ENCODE measurements at regions not wholly inside any gene's neighbourhood (a gene's known extent, or its start where the extent isn't known, plus 50 kb on each side); places are given as distances from the start of the nearest gene placed in this dataset.

DNA sequence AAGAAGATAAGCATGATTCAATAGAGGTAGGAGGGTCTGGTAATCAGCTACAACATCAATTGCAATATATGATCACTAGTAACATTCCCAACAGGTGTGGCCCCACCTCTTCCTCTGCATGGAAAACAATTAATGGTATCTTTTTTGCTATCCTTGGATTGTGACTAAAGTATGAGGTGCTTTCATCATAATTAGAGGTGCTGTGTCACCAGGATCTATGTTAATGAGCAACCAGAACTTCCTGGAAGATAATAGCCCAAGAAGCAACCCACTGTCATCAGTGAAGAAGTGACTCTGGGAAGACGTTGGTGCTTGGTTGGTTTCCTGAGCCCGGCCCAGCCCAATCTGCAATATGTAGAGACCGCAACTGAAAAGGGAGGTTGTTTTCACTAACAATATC lies 167.2 kb downstream of the SETD4 start:
- no peak for DNase-seq

DNA sequence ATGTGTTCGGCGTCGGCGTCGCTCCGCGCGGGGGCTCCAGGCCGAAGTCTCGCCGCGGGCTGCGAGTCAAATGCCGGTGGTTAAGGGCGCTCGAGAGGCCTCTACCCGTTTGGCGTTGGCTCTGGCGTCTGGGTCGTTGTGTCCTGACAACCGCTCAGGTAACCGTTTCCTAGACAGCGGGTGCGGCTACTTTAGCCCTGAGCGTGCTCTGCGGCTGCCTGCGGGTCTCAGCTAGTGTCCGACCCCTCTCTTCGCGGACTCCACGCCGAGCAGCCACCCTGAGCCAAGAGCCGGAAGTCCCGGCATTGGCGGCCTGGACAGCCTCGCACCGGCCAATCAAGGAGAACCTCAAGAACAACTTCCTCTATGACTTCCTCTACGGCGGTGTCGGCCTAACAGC lies 173.4 kb downstream of the SETD4 start:
- no peak for DNase-seq

DNA sequence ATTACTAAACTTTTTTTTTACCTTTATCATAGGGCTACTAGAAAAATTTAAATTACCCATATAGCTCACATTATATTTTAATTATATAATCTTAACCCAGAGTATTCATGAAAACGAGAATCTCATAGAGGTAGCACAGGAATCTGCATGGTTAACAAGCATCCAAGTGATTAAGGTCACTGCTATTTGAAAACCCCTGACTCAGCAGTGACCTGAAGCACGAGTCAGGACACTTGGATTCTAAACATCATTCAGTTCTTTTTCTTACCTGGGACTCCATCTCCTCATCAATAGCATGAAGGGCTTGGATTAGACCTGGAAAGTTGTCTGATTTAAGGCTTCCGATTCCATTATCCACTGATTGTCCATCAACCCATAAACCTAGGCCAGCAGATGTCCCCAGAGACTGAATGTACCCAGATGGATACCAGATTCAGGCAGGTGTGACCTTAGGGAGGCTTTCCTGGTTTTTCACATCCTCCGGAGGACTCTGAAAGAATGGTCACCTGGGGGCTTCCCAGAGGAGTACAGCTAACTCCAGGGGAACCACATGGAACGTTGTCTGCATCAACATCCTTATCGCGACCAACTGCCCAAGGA lies 174.3 kb downstream of the SETD4 start:
- no peak for DNase-seq

DNA sequence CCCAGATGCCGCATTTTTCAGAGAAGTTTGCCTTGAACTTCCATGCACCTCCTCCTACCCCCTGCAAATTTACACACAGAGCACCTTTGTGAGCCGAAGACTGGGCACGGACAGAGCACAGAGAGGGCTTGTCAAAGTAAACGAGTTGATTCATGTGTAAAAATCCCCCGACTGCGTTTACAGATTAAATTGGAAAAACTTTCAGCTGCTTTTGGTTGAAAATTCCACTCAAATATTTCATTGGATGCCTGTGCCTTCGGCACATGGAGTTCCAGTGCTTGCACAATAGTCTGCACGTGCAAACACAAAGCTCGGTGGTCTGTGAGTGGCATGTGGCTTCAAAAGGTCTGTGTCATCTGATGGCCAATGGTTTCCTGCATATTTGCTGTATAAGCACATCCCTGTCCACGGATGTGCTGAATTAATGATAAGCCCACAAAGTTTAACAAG lies 177.5 kb downstream of the SETD4 start:
- no peak for DNase-seq

DNA sequence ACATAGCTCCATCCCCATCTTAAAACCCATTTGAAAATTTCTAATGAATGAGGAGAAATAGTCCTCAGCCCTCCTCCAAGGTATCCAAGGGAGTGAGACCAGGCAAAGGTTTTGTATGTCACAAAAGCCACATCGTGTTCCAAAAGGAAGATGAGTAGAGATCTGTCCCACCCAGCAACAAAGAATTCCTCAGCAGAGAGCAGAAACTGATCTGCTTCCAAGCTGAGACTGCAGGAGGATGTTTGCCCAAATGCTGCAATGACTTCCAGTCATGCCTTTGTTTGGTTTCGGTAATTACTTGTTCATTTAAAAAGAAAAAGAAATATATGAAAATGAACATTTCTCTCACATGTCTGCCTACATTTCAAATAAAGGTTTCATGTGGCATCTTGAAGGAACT lies 186.9 kb downstream of the SETD4 start:
- DNase-seq: no peak

DNA sequence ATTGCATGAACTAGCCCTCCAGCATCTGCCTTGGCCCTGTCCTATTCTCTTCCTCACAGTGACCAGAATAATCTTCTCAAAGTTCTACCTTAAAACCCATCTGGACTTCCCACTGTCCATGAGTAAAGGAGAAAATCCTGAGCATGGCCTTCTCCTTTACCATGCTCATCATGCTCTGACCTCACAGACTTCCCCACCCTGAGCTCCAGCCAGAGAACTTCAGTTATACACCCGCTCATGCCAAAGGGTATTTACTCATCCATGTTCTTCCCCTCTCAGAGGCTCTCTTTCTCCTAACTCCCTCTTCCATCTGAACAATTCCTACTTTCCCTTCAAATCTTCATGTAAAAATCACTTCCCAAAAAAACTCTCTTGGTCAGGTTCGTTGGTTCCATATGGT lies 188.4 kb downstream of the SETD4 start:
- DNase-seq: no peak

DNA sequence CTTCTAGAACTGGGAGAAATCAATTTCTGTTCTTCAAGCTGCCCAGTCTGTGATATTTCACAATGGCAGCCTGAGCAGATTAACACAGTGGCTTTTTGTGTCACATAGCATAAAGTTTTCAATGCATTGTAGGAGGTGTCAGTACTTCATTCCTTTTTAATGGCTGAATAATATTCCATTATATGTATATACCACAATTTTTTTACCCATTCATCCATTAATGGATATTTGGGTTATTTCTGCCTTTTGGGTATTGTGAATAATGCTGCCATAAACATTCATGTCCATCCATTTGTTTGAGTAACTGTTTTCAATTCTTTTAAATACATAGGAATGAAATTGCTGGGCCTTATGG lies 191.5 kb downstream of the SETD4 start:
- DNase-seq: no peak

DNA sequence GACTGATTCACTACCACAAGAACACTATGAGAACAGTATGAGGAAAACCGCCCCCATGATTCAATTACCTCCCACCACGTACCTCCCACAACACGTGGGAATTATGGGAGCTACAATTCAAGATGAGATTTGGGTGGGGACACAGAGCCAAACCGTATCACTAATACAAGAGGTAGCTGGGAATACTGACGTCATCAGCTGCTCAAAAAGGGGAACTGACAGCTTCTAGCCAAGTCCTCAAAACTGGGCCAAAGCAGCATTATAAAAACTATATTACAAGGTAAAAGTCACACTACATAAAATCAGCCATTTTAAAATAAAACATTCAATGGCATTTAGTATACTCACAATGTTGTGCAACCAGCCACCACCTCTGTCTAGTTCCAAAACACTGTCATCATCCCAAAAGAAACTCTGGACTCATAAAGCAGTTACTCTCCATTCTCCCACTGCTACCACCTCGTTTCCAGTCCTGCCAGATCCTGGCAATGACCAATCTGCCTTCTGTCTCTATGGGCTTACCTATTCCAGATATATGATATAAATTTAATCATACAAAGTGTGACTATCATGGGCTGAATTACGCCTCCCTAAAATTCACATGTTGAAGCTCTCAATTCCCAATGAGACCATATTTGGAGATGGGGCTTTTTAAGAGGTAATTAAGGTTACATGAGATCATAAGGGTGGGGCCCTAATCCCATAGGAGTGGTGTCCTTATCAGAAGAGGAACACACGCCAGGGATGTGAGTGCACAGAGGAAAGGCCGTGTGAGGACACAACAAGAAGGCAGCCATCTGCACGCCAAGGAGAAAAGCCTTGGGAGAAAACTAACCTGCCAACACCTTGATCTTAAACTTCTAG lies 192.1 kb downstream of the SETD4 start:
- no peak for DNase-seq

DNA sequence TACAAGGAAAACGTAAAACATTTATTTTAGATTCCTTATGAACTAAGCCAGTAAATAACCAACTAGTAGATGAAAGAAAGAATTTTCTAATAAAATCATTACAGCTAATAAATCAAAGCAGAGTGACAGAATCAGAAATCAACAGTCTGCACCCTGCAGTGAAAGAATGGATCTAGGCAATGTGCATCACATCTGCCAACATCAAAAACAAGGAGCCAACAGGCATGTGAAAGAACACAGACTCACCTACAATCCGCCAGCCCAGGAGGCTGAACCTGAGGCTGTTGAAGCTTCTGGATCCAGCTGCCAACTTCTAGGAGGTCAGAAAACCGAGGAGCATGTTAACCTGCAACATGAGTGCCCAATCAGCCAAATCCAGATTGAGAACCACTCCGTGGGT lies 196.3 kb downstream of the SETD4 start:
- DNase-seq: no peak

DNA sequence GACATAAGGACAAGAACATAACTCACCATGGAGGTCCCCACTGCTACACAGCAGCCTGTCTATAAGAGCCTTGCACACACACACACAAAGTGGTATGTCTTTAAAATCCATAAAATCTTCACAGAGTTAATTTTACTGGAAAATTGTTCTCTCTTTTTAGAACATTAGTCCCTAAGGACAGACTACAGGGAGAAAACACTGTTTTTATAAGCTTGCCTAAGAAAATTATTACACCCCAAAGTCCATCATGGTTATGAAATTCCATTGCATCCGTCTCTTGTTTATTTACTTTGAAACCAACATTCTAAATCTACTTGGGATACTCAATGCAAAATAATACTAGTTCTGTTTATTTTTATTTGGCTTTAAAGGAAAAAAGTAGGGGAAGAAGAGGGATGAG lies 197.4 kb downstream of the SETD4 start:
- no peak for DNase-seq

DNA sequence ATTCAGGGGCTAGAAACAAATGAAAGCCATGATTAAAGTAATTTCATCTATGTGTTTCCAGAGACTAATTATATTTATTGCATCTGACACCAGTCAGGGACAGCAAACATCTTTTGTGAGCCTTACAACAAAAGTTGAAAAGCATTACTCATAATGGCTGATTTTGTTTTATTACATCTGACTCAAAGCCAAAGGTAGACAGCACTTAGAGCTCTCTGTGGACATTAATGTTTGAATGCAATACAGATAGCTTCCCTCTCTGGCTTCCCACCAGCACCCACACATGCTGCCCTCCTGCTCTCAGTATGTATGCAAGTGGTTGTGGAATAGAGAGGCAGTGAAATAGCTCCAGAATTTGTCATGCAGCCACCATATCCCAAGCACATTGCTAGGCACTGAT lies 198.7 kb downstream of the SETD4 start:
- no peak for DNase-seq

DNA sequence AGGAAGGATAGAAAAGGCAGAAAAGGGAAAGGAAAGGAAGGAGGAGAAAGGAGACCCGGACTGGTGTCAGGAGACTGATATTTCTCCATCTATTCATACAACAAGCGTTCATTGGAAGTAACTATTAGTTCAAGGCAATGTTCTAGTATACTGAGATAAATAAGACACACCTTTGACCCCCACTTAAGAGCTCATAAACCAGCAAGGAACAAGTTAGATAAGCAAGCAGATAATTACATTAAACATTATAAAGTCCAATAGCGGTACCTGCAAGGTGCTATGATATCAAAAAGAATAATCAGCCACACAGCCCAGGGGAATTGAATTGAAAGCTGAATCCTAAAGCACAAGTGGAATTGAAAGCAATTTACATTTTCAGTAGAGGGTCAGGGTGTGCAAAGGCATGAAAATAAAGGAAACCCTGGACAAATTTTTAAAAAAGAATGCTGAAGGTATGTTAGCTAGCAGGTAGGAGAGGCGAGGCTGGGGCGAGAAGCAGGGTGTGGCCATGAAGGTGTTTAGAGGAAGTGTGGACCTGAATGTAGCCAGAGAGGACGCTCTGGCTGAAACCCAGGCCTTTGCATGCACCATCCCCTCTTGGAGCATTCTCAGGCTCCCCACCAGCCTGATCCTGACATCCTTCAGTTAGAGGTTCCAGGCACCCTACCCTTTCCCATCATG lies 200.0 kb downstream of the SETD4 start:
- DNase-seq: no peak

DNA sequence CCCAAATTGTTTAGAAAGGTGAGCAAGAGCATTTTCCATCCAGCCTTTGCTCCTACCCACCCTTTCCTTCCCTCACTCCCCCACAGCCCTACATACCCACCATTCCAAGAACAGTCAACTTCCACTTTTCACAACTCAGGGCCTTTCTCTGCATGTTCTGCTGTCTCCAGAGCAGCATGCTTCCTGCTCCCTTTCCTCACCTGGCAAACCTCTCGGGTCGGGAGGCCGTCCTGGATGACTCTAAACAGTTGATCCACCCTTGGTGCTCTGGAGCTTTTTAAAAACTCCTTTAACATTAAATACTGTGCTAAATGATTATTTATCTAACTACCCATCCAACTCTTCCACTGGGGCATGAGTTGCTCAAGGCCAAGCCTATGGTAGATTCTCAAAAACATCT lies 200.6 kb downstream of the SETD4 start:
- DNase-seq: no peak

DNA sequence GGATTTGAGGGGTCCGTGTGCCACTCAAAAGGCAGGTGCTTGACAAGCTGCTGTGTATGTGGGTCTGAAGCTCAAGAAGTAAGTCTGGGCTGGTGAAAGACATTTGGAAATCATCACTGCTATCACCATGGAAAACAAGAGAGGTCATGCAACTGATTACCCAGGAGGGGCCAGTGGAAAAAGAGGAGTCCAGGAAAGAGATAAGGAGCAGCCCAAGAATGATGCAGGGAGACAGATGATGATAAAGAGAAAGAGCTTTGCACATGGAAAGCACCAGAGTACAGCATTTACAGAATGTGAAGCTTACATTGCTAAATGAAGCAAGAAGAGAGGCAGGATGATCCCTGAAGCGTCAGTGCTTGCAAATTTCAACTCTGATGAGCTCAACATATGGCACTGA lies 203.2 kb downstream of the SETD4 start:
- DNase-seq: no peak

DNA sequence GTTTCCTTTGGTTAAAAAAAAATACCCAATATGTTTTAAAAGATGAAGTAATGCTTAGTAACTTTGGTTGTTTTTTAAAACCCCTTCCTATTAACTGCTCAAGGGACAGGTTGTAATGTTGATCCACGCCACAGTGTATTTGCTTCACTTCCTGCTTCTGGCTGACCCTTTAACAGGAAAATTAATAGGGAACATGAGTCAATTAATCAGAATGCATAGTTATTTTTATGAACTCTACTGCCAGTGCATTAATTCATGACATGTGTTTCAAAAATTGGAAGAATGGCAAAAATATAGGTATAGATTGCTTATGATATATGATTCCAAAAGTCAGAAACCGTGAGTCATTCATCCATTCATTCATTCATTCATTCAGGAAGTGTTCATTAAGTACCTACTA lies 204.8 kb downstream of the SETD4 start:
- DNase-seq: no peak

DNA sequence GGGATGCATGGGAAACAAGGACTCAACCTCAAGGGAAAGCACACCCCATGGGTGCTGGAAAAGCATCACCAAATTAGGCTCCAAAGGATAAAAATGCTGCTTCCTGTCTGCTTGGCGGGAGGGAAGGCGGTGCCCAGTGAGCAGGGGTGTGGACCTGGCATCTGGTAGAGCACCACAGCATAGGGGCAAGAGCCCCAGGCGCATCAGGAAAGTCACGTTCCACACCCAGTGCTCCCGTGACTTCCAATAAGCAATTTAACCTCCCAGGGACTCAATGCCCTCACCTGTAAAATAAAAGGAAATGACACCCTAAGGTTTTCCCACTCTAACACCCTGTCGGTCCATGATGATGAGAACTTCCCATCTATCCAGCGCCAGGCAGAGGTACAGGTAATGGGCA lies 206.0 kb downstream of the SETD4 start:
- DNase-seq: no peak

DNA sequence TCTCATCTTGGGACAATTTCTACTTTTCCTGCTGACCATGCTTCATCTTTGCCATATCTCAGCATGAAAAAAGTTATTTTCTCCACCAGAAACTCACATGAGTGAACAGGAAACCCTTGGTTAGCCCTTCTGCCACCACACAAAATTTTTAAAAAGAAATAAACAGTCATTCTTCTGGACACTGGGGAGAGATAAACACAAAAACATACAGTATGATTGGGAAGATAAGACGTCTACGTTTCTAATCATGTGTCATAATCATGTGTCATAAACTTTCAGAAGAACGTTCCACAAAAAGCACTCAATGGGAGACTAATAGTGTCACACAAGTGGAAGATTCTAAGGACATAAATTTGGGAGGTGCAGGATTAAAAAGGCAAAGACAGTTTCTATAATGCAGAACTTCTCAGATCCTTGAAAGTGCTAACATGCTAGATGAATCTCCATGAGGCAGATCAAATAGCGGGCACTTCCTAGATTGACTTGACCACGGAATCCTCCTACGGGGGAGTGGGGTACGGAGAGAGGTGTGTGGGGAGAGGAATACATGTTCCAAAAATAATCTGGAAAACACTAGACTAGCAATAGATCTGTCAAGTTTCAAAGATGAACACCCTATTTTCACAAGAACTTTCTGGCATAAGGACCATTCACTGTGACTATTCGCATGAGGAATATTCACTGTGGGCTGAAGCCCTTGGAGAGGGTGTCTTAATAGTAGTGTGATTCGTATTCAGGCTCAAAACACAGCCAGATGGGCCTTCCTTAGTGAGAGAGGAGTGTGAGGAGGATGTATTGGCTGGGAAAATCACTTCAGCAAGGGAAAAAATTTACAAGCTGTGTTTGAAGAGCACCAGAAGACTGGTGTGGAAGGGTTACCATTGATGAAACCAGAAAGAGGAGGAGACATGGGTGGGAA lies 206.7 kb downstream of the SETD4 start:
- no peak for DNase-seq

DNA sequence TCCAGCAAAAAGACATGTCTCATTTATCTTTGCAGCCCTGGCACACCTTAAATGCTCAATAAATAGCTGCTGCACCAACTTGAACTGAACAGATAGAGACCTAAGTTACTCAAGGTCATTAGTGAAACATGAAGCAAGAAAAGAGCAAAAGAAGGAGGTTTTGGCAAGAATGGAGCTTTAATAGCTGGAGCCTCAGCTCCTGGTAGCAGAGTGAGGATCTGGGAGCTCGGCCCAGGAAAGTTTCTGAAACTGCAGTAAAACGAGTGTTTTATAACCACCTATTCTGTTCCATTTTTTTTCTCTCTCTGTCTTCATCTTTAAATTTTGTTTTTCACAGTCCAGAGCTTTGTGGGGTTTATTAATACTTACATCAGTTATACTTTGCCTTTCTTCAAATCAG lies 207.5 kb downstream of the SETD4 start:
- DNase-seq: no peak

DNA sequence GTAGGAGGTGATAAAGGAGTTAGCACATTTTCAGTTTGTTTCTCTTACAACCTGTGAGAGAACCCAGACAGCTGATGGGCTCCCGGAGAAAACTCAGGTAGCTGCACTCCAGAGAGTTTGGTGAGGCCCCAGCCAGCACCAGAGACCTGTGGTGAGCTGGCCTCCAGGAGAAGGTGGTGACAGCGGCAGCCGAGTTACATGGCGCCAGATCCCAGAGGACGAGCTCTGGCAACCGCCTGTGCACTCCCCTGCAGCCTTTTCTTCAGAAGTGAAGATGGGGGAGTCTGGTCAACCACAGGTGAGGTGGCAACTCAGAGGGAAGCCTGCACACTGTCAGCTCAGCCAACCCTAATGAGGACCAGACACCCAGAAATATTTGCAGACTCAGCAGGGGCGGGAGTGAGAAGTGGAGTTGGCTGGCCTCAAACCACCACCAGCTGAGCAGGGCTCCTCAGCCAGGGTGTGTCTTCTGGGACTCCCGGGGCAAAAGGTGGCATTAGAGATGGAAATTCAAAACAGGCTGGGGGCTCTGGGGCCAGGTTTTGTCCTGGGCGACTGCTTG lies 209.7 kb downstream of the SETD4 start:
- DNase-seq: no peak

DNA sequence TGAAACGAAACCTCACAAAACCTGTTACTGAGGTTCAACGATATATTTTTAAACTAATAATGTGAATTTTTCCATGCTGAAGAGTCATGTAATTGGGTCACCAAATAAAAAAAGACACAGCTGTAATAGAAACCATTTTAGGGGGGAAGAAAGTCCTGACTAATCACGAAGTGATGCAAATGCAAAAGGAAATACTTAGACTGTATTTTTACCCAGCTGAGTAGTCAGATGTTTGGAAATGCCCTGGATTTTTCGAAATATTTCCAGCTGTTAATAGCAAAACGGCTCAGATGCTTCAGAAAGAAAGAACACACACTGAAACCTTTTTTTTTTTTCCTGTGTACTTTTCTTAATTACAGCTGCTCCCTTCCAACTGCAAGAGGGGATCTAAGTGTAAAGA lies 210.3 kb downstream of the SETD4 start:
- DNase-seq: no peak

DNA sequence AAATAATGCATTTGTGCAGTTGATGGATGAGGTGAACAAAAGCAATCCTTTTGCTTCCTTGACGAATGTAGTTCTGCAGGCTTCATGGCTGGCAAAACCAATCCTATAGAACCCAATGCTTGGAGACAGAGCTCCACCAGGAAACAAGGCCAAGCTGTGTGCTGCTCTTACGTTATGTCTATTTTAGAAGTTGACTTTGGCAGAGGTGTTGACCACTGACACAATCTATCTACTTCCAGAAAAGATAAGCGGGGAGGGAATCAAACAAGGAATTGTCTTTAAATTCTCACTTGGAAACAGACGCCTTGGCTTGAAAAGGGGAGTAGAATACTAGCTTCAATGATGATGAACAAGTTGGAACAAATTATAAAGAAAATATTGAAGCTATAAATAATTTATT lies 211.2 kb downstream of the SETD4 start:
- no peak for DNase-seq

DNA sequence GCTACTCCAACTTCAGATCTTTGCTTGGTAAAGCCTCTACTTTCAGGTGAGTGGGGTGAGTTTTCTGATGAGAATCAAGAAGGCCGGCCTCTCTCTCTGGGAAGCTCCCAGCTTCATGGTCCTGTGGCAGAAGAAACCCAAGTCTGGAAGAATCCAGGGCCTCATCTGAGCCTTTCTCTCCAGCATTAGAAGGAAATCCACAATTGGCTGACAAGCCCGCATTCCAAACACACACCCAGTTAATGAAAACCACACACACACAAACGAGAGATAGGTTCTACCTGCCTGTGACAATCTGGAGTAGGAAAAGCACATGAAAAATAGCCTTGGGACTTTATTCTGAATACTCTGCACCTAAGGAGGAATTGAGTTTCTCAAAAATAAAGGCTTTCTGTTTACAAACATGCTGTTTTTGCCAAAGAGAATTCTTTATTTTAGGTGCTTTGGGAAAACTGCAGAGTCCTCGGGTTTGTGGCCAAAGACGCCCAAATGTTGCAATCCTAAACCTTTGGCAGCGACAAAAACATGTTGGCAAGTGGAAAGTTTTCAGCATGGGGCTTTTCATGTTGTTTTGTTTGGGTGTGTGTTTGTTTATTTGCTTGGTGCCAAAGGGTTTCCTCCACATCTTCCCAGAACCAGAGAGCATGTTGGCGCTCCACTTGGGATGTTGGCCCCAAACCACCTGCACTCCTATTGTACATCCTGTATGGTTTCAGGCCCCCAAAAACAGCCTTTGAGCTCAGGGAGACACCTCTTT lies 216.2 kb downstream of the SETD4 start:
- no peak for DNase-seq

All from activated CD4-positive, alpha-beta T cell treated with anti-CD3 and anti-CD28 coated beads, Interleukin-2, amount 50 U/mL, for 48 hours (primary cell).